Mesothelial cell of epicardium (in vitro differentiated cells): ENCODE measurements at regions not wholly inside any gene's neighbourhood (a gene's known extent, or its start where the extent isn't known, plus 50 kb on each side); places are given as distances from the start of the nearest gene placed in this dataset.
A peak's percentile ranks its signal among the peaks of the same experiment; 100 is the strongest.

Experiments
- DNase-seq, 2 experiments: peaks; one replicate each; pipeline ENCODE4 v3.0.0; 2021; ENCODE audit warnings: low spot score in 2 of 2; ENCODE audit not compliant: unreplicated experiment in 2 of 2
- H3K27ac Mint-ChIP-seq: 2 replicates; pipeline ENCODE4 v1.8.0; 2021; ENCODE audit warnings: mixed read lengths
- H3K27me3 Mint-ChIP-seq: 2 replicates; pipeline ENCODE4 v1.8.0; 2021; ENCODE audit warnings: low read depth, mixed read lengths
- H3K36me3 Mint-ChIP-seq: 2 replicates; pipeline ENCODE4 v1.8.0; 2021; ENCODE audit warnings: mixed read lengths
- H3K4me1 Mint-ChIP-seq: 2 replicates; pipeline ENCODE4 v1.8.0; 2021; ENCODE audit warnings: mixed read lengths
- H3K4me3 Mint-ChIP-seq: 2 replicates; pipeline ENCODE4 v1.8.0; 2021; ENCODE audit warnings: mild to moderate bottlenecking, moderate library complexity, mixed read lengths
- H3K9me3 Mint-ChIP-seq: 2 replicates; pipeline ENCODE4 v1.8.0; 2021; ENCODE audit warnings: mixed read lengths
- CTCF ChIP-seq: fragments of 200-600 bp; sonication (generic); IDR thresholded peaks from one replicate; pipeline ENCODE4 v1.5.0; 2021; ENCODE audit warnings: antibody characterized with exemption; ENCODE audit not compliant: unreplicated experiment

DNA sequence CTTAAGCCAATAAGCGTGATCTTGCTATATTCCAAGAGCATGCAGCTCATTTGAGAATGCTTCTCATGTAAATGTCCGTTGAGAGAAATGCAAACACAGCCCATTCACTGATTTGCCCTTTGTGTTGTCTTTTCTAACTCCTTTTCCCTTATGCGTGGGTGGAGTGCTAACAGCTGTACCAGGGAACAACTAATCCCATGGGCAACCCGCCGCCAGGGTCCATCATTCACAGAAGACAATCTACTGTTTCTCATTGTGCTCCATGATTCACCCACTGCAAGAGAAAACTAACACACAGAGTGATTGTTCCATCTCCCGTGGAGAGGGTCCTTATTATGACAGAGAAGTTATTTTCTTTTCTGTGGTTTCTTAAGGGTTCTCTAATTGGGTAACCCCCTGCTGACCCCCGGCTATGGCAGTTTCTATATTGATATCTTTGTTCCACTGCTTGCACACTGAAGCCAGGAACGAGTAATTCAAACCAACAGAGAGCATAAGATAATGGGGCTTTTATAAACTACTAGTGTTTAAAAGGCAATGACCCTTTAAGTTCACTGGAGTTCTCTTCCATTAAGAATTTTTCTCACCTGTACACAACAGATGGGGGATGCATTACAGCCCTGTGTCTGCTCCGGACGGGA, 298.7 kb downstream of the BAMBI start:
- Mint-ChIP-seq H3K36me3 (no peaks in the 10 kb centered on the region), H3K9me3 (peaks cover 4% of the 10 kb centered on the region), H3K4me1 (peaks cover 37% of the 10 kb centered on the region), H3K27ac (peak overlapping the region; percentile 62), H3K4me3 (no peak overlapping the region), H3K27me3 (no peaks in the 10 kb centered on the region)
- no peak for TF ChIP-seq CTCF
- no peak for DNase-seq

DNA sequence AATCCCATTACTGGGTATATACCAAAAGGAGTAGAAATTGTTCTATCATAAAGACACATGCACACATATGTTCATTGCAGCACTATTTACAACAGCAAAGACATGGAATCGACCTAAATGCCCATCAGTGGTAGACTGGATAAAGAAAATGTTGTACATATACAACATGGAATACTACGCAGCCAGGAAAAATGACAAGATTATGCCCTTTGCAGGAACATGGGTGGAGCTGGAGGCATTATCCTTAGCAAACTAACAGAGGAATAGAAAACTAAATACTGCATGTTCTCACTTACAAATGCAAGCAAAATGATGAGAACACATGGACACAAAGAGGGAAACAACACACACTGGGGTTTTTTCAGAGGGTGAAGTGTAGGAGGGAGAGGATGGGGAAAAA, 300.2 kb downstream of the BAMBI start:
- no peak for TF ChIP-seq CTCF

GRCh38 chr10:28980264-28980663, 302.9 kb downstream of the BAMBI start:
- peaks cover 25% of the 10 kb centered on the region for H3K4me1 Mint-ChIP-seq
- no peak for TF ChIP-seq CTCF
- H3K27ac Mint-ChIP-seq, result no peak overlapping the region
- no peaks in the 10 kb centered on the region for H3K36me3 Mint-ChIP-seq
- no peak for DNase-seq
- H3K9me3 Mint-ChIP-seq, result peaks cover 4% of the 10 kb centered on the region
- no peaks in the 10 kb centered on the region for H3K27me3 Mint-ChIP-seq
- no peak overlapping the region for H3K4me3 Mint-ChIP-seq

More for the DNA sequence above, 300.2 kb downstream of the BAMBI start:
- Mint-ChIP-seq H3K36me3 (no peaks in the 10 kb centered on the region), H3K9me3 (peaks cover 4% of the 10 kb centered on the region), H3K4me3 (no peak overlapping the region), H3K4me1 (peaks cover 22% of the 10 kb centered on the region), H3K27me3 (no peaks in the 10 kb centered on the region), H3K27ac (no peak overlapping the region)
- DNase-seq, result no peak

DNA sequence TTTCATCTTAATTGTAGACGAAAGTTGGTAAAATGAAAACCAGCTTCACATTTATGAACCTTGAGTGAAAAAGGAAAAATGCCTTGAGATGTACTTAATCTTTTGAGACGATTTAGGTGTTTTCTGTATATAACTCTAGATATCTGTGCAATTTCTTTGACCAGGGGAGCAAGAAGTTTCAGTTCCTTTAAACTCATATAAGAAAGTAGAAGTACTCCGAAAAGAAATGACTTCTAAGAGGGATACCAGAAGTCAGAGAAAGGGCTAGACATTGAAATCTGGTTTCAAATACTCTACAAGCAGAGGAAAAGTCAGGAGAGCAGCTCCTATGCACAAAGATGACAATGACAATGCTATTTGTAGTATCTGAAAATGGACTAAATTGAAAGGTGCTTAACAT, 303.7 kb downstream of the BAMBI start:
- Mint-ChIP-seq H3K4me3 (no peak overlapping the region), H3K36me3 (no peaks in the 10 kb centered on the region), H3K9me3 (peaks cover 4% of the 10 kb centered on the region), H3K4me1 (peaks cover 17% of the 10 kb centered on the region), H3K27me3 (no peaks in the 10 kb centered on the region), H3K27ac (no peak overlapping the region)
- no peak for DNase-seq
- TF ChIP-seq CTCF, result no peak

- no peaks in the 10 kb centered on the region for H3K9me3 Mint-ChIP-seq
- H3K4me3 Mint-ChIP-seq, result no peak overlapping the region
- no peak overlapping the region for H3K27ac Mint-ChIP-seq
- no peaks in the 10 kb centered on the region for H3K27me3 Mint-ChIP-seq
- peaks cover 25% of the 10 kb centered on the region for H3K4me1 Mint-ChIP-seq
- no peak for TF ChIP-seq CTCF
- no peak for DNase-seq
- no peaks in the 10 kb centered on the region for H3K36me3 Mint-ChIP-seq
Measured at GRCh38 chr10:28982974-28983373, 305.7 kb downstream of the BAMBI start.

DNA sequence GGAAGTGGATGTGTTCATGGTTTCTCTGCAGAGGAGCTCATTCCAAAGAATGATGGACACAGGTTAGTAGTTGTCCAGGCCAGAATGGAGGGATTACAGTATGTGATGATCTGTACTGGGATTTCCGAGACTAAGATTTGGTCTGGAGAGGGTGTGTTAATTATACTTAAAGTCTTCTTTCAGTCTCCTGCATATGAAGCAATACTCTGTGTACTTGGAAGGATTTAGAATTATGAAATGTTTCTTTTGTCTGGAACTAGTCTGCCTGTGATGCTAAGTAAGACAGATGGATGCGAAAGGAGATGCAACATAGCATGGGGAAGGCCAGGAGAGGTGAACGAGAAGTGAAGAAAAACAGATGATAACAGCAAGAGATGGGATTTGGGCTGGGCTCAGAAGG, 305.1 kb upstream of the LYZL1 start:
- TF ChIP-seq CTCF, result no peak
- DNase-seq, result no peak
- H3K27me3 Mint-ChIP-seq, result no peaks in the 10 kb centered on the region
- no peaks in the 10 kb centered on the region for H3K9me3 Mint-ChIP-seq
- no peaks in the 10 kb centered on the region for H3K36me3 Mint-ChIP-seq
- H3K4me3 Mint-ChIP-seq, result no peak overlapping the region
- H3K4me1 Mint-ChIP-seq, result peaks cover 25% of the 10 kb centered on the region
- H3K27ac Mint-ChIP-seq, result peak overlapping the region; percentile 18
